Colonic mucosa (tissue), 4 donors: ENCODE measurements at regions not wholly inside any gene's neighbourhood (a gene's known extent, or its start where the extent isn't known, plus 50 kb on each side); places are given as distances from the start of the nearest gene placed in this dataset.

Source experiments
- DNase-seq: peaks from one replicate; pipeline ENCODE4 v3.0.0-alpha.2; 2020
- H3K27ac ChIP-seq: fragments of 200-600 bp; one replicate; pipeline ENCODE4 v1.8.0; 2021
- H3K27me3 ChIP-seq: fragments of 200-600 bp; one replicate; pipeline ENCODE4 v1.8.0; 2021
- H3K36me3 ChIP-seq: fragments of 200-600 bp; one replicate; pipeline ENCODE4 v1.8.0; 2021
- H3K4me1 ChIP-seq: fragments of 200-600 bp; one replicate; pipeline ENCODE4 v1.8.0; 2021; ENCODE audit warnings: mild to moderate bottlenecking
- H3K4me3 ChIP-seq: fragments of 200-600 bp; one replicate; pipeline ENCODE4 v1.8.0; 2021
- H3K9ac ChIP-seq, 2 donors: one replicate each; pipeline ENCODE4 v1.7.0; 2013; ENCODE audit warnings: control low read depth in 2 of 2, low read depth in 2 of 2, low read length in 2 of 2
- H3K9me3 ChIP-seq: fragments of 200-600 bp; one replicate; pipeline ENCODE4 v1.8.0; 2021
- CTCF ChIP-seq: fragments of 200-600 bp; IDR thresholded peaks from one replicate; pipeline ENCODE4 v1.8.0; 2022; ENCODE audit warnings: antibody characterized with exemption, mild to moderate bottlenecking
- intact Hi-C: fragments of 100-400 bp; cut with DNase I; formaldehyde crosslinking; loops from one replicate; pipeline ENCODE4 v1.14.1; 2022
- donor health status: healthy.
- donor health status: DM: no; HTN: no; CAD: no.
- donor health status: DM: no; HTN: no; CAD: no.

DNA sequence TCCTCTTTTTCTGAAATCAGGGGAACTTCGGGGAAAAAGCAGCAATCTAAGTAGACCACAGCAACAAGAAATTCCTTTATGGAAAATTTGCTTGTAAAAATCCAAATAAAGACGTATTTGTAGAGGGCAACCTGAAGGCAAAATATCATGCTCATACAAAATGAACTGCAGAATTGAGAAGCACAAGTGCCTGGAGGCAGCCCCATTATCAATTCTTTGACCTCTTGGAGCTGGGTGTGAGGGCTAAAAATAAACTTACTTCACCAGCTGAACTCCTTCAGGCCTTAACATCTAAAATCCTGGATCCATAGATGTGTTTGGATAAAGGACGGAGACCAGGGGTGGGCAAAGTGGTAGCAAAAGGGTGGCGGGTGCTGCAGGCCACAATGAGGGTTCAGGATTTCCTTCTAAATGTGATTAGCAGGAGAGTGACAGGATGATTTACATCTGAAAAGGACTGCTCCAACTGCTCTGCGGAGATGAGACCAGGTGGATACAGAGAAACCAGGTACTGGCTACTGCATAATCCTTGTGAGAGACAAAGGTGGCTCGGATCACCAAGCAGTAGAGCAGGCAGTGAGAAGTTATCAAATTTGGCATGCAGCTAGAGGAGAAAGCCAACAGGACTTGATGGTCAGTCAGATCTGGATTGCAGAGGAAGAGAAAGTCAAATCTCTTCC is 81.7 kb upstream of the TJP1 start:
- Histone ChIP-seq H3K27me3 (no peaks in the 10 kb centered on the region), H3K4me1 (no peaks in the 10 kb centered on the region), H3K9ac (no peak overlapping the region), H3K9me3 (no peaks in the 10 kb centered on the region), H3K4me3 (no peak overlapping the region), H3K36me3 (no peaks in the 10 kb centered on the region), H3K27ac (no peak overlapping the region)
- intact Hi-C loops, result no loop called here
- no peak for TF ChIP-seq CTCF
- DNase-seq, result no peak

- H3K9me3 ChIP-seq, result no peaks in the 10 kb centered on the region
- intact Hi-C loops, result no loop called here
- no peak for DNase-seq
- TF ChIP-seq CTCF, result no peak
- H3K27ac ChIP-seq, result no peak overlapping the region
- no peaks in the 10 kb centered on the region for H3K27me3 ChIP-seq
- no peak overlapping the region for H3K4me3 ChIP-seq
- H3K9ac ChIP-seq, result no peak overlapping the region
- no peaks in the 10 kb centered on the region for H3K36me3 ChIP-seq
- no peaks in the 10 kb centered on the region for H3K4me1 ChIP-seq
Observed at GRCh38 chr15:29903028-29903427, 80.8 kb upstream of the TJP1 start.

DNA sequence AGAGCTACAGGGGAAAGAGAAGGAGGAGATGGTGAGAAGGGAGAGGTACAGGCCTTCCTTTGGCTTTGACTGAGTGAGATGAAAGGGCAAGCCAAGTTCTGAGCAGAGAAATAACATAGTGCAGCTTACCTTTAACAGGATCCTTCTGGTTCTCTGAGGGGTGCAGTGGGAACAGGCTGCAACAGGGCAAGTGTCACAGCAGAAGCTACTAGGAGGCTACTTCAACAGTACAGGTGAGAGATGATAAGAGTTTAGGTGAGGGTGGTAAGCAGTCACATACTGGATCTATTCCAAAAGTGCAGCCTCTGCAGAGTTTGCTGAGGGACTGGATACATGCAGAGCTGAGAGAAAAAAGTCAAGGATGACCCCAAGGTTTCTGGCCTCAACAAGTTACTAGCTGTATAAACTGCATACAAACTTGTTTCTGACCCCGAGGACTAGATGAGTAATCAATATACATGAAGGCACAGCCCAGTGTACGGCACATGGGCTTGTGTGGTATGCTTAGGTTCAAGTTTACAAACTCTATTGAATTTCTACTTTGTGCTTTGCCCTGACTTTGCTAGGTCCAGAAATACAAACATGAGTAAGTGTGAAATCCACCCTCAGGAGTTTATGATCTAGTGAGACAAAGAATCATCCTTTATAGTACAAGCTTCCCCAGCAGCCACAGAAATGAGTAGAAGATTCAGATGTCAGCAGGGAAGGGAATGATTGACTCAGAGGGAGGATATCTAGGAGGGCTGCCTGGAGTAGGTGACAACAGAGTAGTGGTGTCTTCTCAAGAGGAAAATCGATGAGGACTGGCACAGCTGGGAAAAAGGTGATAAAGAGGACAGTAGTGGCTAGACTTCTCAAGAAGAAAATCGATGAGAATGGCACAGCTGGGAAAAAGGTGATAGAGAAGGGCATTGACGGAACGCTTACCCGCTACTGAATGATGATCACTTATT is 78.2 kb upstream of the TJP1 start:
- H3K27me3 ChIP-seq, result no peaks in the 10 kb centered on the region
- no peak overlapping the region for H3K9ac ChIP-seq
- DNase-seq, result no peak
- H3K36me3 ChIP-seq, result no peaks in the 10 kb centered on the region
- TF ChIP-seq CTCF, result no peak
- no peaks in the 10 kb centered on the region for H3K9me3 ChIP-seq
- intact Hi-C loops, result no loop called here
- no peak overlapping the region for H3K27ac ChIP-seq
- no peak overlapping the region for H3K4me3 ChIP-seq
- H3K4me1 ChIP-seq, result no peaks in the 10 kb centered on the region

DNA sequence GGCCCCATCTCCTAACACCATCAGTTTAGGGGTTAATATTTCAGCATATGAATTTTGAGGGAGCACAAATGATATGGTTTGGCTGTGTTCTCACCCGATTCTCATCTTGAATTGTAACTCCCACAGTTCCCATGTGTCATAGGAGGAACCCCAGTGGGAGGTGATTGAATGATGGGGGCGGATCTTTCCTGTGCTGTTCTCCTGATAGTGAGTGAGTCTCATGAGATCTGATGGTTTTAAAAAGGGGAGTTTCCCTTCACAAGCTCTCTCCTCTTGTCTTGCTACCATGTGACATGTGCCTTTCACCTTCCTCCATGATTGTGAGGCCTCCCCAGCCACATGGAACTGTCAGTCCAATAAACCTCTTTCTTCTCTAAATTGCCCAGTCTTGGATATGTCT is 73.8 kb upstream of the TJP1 start:
- no peak for TF ChIP-seq CTCF
- DNase-seq, result no peak
- Histone ChIP-seq H3K4me3 (no peak overlapping the region), H3K27me3 (no peaks in the 10 kb centered on the region), H3K9ac (no peak overlapping the region), H3K27ac (no peak overlapping the region), H3K36me3 (no peaks in the 10 kb centered on the region), H3K4me1 (no peaks in the 10 kb centered on the region), H3K9me3 (no peaks in the 10 kb centered on the region)
- intact Hi-C loops, result no loop called here

DNA sequence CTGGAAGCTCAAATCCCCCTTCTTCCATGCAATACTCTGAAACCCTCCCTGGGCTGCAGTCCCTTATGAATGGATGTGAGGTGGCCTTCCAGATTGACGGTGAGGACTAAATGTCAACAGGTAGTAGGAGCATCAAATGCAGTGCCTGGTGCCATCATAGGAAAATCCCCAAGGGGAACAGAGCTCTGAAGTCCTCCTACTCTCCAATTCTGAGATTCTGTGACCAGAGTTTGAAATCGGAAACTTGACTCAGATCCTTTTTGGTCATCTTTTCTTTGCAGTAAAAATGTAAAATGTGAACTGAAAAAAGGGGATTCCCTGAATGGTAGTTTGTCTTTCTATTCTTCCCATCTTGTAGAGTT is 68.8 kb upstream of the TJP1 start:
- H3K36me3 ChIP-seq, result no peaks in the 10 kb centered on the region
- H3K4me3 ChIP-seq, result no peak overlapping the region
- H3K9ac ChIP-seq, result no peak overlapping the region
- intact Hi-C loops, result no loop called here
- H3K4me1 ChIP-seq, result no peaks in the 10 kb centered on the region
- TF ChIP-seq CTCF, result no peak
- H3K27ac ChIP-seq, result no peak overlapping the region
- DNase-seq, result no peak
- no peaks in the 10 kb centered on the region for H3K27me3 ChIP-seq
- no peaks in the 10 kb centered on the region for H3K9me3 ChIP-seq
